ENCODE measurements at regions not wholly inside any gene's neighbourhood (a gene's known extent, or its start where the extent isn't known, plus 50 kb on each side); places are given as distances from the start of the nearest gene placed in this dataset.

- TF ChIP-seq ZBTB11 (CRISPR knock-in tag; IDR thresholded peaks at IDR 0.05) (no peak), ZNF384 (IDR thresholded peaks at IDR 0.05; ENCODE audit: borderline replicate concordance, low read depth, low read length) (no peak), GATAD2B (conservative IDR thresholded peaks at IDR 0.05; ENCODE audit: low read depth) (no peak), ZNF687 (IDR thresholded peaks at IDR 0.05) (no peak), SREBF1 (IDR thresholded peaks at IDR 0.05; ENCODE audit: low read length) (no peak), SUZ12 (IDR thresholded peaks at IDR 0.05; ENCODE audit: unreplicated experiment) (no peak)
- Histone ChIP-seq H3K9ac (ENCODE audit: control insufficient read depth, insufficient read depth, low read length) (no peak overlapping the region), H3K4me1 (ENCODE audit: control insufficient read depth, insufficient read depth, low read length) (no peaks in the 10 kb centered on the region), H2AFZ (ENCODE audit: control insufficient read depth, low read depth, low read length) (no peak overlapping the region), H3K79me2 (ENCODE audit: control insufficient read depth, insufficient read depth, low read length) (no peaks in the 10 kb centered on the region), H4K20me1 (ENCODE audit: control insufficient read depth, insufficient read depth) (no peaks in the 10 kb centered on the region), H3K27me3 (replicated peaks in 1 of 2; ENCODE audit: control insufficient read depth in 2 of 2, insufficient read depth in 2 of 2, low read length in 1 of 2) (no peaks in the 10 kb centered on the region), H3K9me3 (replicated peaks; ENCODE audit: control insufficient read depth, insufficient read depth, low read length) (no peaks in the 10 kb centered on the region; the same call in 1 of the 3 replicates), H3K36me3 (ENCODE audit: control insufficient read depth in 2 of 2, insufficient read depth in 2 of 2, low read length in 1 of 2) (no peaks in the 10 kb centered on the region), H3K27ac (ENCODE audit: control insufficient read depth, insufficient read depth) (no peak overlapping the region), H3K4me3 (no peak overlapping the region), H3K4me2 (ENCODE audit: control insufficient read depth, insufficient read depth) (no peak overlapping the region)
- SMC1A ChIA-PET (ENCODE audit: uncharacterized antibody, unreplicated experiment) = interaction anchor here (1.5 kb wide), 1 partner anchor 13 kb away, joined by 4 read pairs; no protein-coding TSS in a partner anchor
- in situ Hi-C loops (cut with MboI) (no loop called here), intact Hi-C loops (cut with micrococcal nuclease; ENCODE audit: unreplicated experiment) (no loop called here)
- FAIRE-seq (no peak), DNase-seq (ENCODE audit: low read depth, low spot score) (no peak), ATAC-seq (no peak)
- BruUV-seq (replicated peaks) = no TSS peak
- CTCF ChIA-PET = interaction anchor here (1.6 kb wide), 1 partner anchor 12 kb away, joined by 4 read pairs; no protein-coding TSS in a partner anchor
- RAD21 ChIA-PET (ENCODE audit: unreplicated experiment) = interaction anchor here (0.6 kb wide), 1 partner anchor 347 kb away, joined by 3 read pairs; no protein-coding TSS in a partner anchor
- 28% methylated on average over 11 of the region's 11 CpGs for WGBS (ENCODE audit: insufficient coverage, insufficient replicate concordance, low lambda C conversion rate, missing lambda C conversion rate)
- POLR2A ChIA-PET = no interaction called here
These were observed 393.5 kb downstream of the AACS start for GRCh38 chr12:125458552-125459268.
